NCI-H2171 treated with DMSO at 0.1 percent for 48 hours (cell line): ENCODE measurements at regions not wholly inside any gene's neighbourhood (a gene's known extent, or its start where the extent isn't known, plus 50 kb on each side); places are given as distances from the start of the nearest gene placed in this dataset.
A peak's percentile ranks its signal among the peaks of the same experiment; 100 is the strongest.
"Not testable (repeated sequence)": the region's sequence is repeated elsewhere in the genome, so short reads cannot be mapped to it uniquely, and the experiment has no call there.

ENCODE experiments used
- DNase-seq: peaks from one replicate; lab custom pipeline; 2025; lab: John Stamatoyannopoulos, UW

GRCh38 chr2:184444623-184445223, 153.6 kb upstream of the ZNF804A start:
- peak; percentile 53 for DNase-seq

- peak; percentile 77 for DNase-seq
Measured at GRCh38 chr2:184449760-184450159, 148.6 kb upstream of the ZNF804A start.

DNA sequence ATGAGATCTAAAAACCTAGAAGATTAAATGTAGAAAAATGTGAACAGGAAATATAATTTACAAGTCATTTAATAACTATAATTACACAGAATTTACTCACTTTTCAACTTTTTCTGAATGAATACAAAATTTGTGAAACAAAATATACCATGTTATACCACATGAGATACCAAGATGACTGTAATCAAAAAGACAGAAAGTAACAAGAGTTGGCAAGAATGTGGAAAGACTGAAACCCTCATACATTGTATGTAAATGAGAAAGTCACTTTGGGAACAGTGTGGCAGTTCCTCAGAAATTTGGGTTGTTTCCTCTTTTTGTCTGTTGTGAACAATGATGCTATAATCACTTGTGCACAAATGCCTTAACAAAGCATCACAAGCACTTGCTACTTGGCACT, 145.4 kb upstream of the ZNF804A start:
- DNase-seq, result no peak

GRCh38 chr2:184455624-184456023, 142.7 kb upstream of the ZNF804A start:
- DNase-seq, result no peak

GRCh38 chr2:184456693-184457092, 141.6 kb upstream of the ZNF804A start:
- not testable (repeated sequence) for DNase-seq

DNA sequence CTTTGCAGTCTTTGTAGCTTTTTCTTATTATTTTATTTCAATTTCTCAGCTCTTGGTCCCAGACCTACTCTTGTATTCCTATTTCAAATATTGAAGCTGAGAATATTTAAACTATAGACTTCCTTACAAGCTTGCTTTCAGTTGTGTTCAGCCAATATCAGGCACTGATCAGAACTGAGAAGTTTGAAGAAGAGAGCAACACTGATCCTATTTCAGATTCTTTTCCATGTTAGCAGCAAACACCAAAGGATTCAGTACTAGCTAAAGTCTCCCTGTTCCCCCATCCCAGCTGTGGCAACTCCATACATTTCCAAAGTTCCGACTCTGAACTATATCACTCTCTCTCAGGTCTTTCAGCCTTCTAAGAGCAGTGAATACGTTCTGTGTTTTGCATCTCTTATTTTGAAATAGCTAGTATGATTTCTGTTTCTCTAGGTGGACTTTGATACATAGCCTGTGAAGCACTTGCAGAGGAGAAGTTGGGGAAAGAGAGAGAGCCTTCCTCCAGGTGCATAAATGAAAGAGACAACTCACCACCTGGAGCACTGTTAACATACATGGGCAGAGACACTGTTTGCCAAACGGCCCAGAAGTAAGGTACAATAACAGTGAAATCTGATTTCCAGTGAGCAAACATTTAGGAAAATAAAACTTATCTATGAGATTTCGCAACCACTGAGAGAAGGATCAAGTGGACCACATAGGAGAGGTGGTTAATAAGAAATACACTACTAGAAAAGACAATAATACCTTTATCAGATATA, 135.0 kb upstream of the ZNF804A start:
- DNase-seq, result no peak

- no peak for DNase-seq
Measured at GRCh38 chr2:184463866-184464248, 134.5 kb upstream of the ZNF804A start.

DNA sequence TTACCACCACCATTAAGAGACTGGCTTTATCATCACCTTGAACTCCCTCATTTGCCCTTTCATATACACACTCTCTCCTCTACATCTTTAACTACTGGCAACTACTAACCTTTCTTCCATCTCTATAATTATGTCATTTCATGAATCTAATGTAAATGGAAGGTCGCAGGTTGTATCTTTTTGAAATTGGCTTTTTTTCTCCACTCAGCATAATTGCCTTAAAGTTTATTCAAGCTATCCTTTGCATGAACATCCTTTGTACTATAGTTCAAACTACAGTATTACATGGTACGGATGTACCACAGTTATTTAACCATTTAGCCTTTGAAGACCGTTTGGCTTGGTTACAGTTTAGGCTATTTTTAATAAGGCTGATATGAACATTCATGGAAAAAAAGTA, 129.5 kb upstream of the ZNF804A start:
- DNase-seq, result no peak

DNA sequence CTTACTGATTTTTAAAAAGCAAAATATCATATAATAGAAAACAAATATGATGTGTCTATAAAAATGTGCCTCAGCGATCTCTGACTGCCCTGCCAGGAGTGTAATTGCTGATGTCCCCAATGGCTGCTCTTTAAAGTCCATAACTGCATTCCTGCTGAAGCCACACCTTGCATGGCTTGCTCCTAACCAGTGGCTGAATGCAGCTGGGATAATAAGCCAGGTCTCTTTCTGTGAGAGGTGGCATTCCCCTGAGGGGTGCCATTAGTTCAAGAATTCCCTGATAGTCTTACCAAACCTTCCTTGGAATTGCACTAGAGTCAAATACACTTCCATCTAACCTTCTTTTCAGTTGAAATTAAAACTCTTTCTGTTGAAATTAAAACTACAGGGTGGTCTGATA, 125.8 kb upstream of the ZNF804A start:
- peak; percentile 10 for DNase-seq

DNA sequence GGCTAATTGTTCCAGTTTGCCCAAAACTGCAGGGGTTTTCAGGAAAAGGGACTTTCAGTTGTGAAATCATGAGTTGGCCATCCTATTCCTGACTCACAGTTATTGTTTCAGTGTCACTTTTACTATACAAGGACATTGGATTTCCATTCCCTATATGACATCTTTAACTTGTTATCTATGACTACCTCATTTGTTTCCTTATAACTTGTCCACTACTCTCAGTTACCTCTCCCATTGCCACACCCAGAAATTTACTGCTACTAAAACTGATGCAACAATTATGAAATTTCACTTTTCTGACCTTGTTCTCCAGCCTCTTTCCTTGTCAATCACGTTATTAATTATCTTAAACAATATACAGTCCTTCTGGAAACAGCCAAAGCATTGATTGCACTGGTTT, 116.5 kb upstream of the ZNF804A start:
- DNase-seq, result no peak

DNA sequence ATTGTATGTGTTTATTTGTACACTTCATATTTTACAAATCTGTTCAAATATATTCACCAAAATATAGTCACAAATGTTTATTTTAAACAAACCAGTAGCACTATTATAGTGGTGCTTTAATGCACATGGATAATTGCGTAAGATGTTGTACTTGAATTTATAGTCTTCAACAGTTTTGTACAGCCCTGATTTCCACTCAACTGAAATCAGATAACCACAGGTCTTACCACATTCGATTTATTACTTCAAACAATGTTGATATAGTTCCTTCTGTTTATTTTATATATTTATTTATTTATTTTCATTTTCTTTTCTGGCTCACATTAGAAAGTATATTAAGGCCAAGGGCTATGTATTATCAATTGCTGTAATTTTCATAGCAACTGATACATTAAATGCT, 99.4 kb upstream of the ZNF804A start:
- no peak for DNase-seq

- DNase-seq, result no peak
Measured at GRCh38 chr2:184504252-184504651, 94.1 kb upstream of the ZNF804A start.

- no peak for DNase-seq
Measured at GRCh38 chr2:184507254-184507653, 91.1 kb upstream of the ZNF804A start.

- DNase-seq, result no peak
Measured at GRCh38 chr2:184517402-184517801, 80.9 kb upstream of the ZNF804A start.

- no peak for DNase-seq
Measured at GRCh38 chr2:184520441-184520840, 77.9 kb upstream of the ZNF804A start.

DNA sequence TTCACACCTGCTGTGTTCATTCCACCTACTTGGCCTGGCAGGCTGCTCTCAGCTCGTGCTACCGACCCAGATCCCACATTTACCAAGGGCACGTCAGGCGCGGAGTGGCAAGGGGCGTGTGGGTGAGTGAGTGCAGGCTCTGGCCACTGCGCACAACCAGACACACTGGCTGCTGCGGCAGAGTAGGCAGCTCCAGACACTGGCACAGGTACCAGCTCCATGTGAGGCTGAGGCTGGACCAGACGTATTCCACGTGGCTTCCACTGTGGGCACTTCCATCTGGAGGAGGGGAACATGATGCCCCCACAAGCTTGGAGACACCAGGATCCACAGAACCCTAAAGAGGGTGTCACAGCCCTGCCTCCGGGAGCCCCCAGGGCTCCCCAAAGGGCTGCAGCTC, 74.6 kb upstream of the ZNF804A start:
- DNase-seq, result no peak

GRCh38 chr2:184524551-184525382, 73.6 kb upstream of the ZNF804A start:
- DNase-seq, result no peak

DNA sequence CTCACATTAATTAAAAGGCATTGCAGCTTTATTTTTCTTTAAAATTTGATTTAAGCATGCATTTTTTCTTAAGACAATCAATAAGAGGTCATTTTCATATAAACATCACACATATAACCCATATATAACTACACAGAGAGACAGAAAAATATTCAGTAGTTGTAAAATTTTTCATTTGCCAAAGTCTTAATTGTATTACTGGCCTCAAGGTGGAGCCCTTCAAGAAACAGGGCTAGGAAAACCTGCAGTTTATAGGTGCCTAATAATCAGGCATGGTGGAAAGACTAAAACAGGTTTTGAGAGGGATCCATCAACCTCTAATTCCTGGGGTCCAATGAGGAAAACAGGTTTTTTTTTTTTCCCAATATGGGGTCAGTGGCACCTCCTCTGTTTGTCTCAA, 71.3 kb upstream of the ZNF804A start:
- DNase-seq, result no peak

GRCh38 chr2:184528119-184528518, 70.2 kb upstream of the ZNF804A start:
- no peak for DNase-seq

GRCh38 chr2:184530239-184530638, 68.1 kb upstream of the ZNF804A start:
- no peak for DNase-seq

GRCh38 chr2:184530959-184531358, 67.4 kb upstream of the ZNF804A start:
- DNase-seq, result no peak

DNA sequence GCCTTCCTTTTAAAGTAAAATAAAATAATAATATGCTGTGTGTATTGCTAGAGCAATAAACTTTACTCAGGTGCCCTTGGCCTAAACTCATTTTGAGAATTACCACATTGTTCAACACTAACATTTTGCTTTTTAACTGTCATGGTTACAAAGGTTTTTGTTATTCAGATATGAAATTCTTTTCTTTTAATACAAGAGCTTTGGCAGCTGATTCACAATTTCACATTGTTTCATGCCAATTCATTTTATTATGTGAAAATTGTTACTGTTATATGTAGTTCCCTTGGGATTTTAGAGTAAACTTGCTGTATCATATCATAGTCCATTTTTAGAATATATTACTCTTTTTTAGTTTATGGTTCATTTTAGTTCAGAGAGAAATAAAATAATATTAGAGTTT, 65.8 kb upstream of the ZNF804A start:
- no peak for DNase-seq

GRCh38 chr2:184534986-184535385, 63.3 kb upstream of the ZNF804A start:
- DNase-seq, result peak; percentile 50
